Esophagus muscularis mucosa (tissue), 3 donors: ENCODE measurements at regions not wholly inside any gene's neighbourhood (a gene's known extent, or its start where the extent isn't known, plus 50 kb on each side); places are given as distances from the start of the nearest gene placed in this dataset.

Experiments
- POLR2A ChIP-seq: fragments of 450-650 bp; IDR thresholded peaks from one replicate; pipeline ENCODE4 v1.6.1; 2017; ENCODE audit warnings: antibody characterized with exemption, moderate library complexity, mild to moderate bottlenecking, low read depth
- POLR2AphosphoS5 ChIP-seq, 2 donors: sonication (generic); formaldehyde crosslinking; IDR thresholded peaks; one replicate each; pipeline ENCODE4 v1.6.1; 2017; ENCODE audit warnings: antibody characterized with exemption in 2 of 2
- TF ChIP-seq, protein P1 (sequence below), 3 experiments: fragments of 200-600 bp in 2 of 3; fragments of 450-650 bp in 1 of 3; sonication (generic) in 2 of 3; IDR thresholded peaks; one replicate each; pipeline ENCODE4 v1.5.1; 2017 to 2019; ENCODE audit warnings: antibody characterized with exemption in 3 of 3, mild to moderate bottlenecking in 2 of 3, moderate library complexity in 1 of 3

DNA sequence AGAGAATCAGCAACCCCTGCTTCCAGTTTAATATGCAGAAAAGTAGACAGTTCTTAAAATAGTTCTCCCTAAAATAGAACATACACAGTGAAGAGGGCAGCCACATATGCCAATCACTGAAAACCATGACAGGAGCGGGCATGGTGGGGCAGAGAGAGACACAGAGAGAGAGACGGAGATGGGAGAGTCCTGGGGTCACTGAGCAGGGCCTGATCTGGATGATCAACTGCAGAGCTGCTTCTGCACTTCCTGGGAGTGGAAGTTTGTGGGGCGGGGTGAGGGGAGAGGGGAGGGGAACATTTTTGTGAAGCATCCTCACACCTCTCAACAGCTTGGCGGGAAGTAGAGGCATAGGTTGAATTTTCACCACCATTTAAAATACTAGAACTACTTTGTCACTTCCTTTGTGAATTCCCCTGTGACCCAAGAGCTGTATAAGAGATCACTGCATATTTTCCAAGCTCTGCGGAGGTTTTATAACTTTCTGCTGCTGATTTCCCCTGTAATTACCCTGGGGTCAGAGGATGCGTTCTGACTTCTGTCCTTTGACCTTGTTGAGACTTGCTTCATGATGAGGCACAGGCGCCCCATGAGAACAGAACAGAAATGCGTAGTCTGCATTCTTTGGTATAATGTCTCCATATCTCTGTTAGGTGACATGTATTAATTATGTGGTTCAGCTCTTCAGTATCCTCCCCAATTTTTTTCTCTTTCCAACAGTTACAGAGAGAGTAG is 419.4 kb downstream of the BRD1 start:
- TF ChIP-seq, protein P1, sequence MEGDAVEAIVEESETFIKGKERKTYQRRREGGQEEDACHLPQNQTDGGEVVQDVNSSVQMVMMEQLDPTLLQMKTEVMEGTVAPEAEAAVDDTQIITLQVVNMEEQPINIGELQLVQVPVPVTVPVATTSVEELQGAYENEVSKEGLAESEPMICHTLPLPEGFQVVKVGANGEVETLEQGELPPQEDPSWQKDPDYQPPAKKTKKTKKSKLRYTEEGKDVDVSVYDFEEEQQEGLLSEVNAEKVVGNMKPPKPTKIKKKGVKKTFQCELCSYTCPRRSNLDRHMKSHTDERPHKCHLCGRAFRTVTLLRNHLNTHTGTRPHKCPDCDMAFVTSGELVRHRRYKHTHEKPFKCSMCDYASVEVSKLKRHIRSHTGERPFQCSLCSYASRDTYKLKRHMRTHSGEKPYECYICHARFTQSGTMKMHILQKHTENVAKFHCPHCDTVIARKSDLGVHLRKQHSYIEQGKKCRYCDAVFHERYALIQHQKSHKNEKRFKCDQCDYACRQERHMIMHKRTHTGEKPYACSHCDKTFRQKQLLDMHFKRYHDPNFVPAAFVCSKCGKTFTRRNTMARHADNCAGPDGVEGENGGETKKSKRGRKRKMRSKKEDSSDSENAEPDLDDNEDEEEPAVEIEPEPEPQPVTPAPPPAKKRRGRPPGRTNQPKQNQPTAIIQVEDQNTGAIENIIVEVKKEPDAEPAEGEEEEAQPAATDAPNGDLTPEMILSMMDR (IDR thresholded peaks at IDR 0.05), result no peak
- TF ChIP-seq POLR2AphosphoS5 (IDR thresholded peaks at IDR 0.05) (no peak), POLR2A (no peak)
